ENCODE measurements at regions not wholly inside any gene's neighbourhood (a gene's known extent, or its start where the extent isn't known, plus 50 kb on each side); places are given as distances from the start of the nearest gene placed in this dataset.

DNA sequence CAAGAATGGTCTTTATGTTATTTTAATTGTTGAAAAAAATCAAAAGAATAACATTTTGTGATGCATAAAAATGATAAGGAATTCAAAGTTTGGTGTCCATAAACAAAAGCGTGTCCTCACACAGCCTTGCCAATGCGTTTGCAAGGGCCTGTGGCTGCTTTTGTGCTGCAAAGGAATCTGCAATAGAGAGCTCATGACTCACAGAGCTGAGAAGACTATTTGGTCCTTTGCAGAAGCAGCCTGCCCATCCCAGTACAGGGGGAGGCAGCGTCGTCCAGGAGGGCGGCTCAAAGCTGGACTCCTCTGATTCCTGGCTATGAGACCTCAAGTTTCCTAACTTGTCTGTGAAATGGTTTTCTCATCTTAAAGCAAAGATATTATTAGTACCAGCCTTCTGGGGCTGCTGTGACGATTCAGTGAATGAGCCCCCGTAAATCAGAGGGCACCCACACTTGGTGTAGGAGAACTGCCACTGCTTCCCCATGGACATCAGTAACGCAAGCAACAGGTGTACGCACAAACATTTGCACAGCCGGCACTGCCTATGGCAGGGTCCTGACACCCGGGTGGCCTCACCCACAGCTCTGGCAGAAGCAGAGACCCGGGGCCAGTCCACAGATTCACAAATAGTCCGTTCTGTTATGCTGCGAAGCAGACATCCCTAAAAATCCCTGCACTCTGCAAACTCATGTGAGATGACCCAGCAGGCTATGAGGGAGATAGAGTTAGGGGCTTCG lies 70.6 kb upstream of the ASAP2 start:
- no peak for DNase-seq

DNA sequence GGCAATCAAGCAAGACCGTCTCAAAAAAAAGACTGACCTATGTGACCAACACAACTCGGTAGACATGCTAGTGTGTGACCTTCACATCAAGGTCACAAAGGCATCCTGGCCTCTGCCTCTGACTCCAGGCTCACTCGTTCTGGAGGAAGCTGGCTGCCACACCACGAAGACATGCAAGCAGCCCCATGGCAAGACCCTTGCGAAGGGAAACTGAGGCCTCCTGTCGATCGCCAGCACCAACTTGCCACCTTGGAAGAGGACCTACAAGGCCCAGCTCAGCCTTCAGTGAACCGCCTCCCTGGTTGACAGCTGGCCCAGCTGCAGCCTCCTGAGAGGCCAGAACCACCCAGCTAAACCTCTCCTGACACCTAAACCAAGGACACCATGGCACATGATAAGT lies 79.3 kb upstream of the ASAP2 start:
- no peak for DNase-seq

DNA sequence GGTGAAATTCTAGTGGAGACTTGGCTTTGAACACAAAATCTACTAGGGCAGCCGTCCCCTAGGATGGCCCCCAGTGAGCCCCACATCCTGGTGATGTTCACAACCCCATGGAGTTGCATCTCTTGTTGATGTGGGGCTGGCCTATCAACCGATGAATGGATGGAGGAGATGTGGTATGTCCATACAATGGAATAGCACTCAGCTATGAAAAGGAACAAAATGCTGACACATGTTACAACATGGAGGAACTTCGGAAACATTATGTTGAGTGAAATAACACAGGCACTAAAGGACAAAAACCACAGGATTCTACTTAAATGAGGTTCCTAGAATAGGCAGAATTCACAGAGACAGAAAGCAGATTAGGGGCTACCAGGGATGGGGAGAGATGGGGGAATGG lies 80.1 kb upstream of the ASAP2 start:
- DNase-seq = no peak

DNA sequence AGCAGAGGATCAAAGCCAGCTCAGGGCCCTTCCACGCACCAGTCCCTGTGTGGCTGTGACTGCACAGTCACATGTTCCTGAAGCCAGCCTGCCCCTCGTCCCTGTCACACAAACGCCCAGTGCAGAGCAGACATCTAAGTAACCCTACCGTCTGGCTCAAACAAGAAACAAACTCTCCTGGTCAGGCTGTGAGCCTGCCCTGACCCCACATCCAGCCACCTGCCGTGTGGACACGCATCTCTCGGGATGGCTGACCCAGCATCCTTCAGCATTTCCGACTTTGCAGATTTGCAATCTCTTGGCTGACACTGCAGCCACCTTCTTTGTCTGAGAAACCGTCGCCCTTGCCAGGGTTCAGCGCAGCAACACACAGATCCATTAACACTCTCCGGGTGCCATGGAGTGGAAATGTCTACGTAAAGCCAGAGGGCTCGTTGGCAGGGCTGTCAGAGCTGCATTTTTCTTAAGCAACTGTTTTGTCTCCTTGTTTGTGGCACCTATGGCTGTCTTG lies 82.3 kb upstream of the ASAP2 start:
- DNase-seq = no peak

DNA sequence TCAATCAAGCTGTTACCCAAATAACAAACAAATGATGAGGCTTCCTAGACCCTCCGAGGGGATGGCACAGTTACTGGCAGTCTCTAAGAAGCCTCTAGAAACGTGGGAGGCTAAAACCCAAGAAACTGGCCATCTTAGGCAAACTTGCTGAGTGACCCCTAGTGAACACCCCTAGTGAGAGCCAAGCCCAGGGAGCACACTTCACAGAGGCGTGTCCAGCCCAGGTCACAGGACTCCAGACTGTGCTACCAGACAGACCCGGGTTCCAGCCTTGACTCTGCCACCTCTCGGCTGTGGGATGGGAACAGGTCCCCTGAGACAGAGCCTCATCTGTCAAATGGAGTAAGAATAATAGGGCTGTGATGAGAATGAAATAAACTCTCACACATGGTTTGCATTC lies 83.5 kb upstream of the ASAP2 start:
- DNase-seq = no peak

DNA sequence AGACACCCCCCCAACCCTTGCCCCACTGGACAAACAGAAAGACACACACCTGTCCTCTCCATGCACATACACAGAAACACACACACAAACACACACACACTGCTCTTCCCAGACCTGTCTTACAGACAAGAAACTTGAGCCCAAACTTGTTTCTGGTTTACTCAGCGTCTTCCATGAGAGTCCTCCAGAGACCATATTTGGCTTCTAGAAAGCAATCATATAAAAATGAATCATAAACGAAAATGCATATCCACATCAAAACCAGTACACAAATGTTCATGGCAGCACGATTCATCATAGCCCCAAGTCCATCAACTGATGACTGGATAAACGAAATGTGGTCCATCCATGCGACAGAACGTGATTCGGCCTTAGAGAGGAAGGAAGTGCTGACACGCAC lies 84.2 kb upstream of the ASAP2 start:
- no peak for DNase-seq

DNA sequence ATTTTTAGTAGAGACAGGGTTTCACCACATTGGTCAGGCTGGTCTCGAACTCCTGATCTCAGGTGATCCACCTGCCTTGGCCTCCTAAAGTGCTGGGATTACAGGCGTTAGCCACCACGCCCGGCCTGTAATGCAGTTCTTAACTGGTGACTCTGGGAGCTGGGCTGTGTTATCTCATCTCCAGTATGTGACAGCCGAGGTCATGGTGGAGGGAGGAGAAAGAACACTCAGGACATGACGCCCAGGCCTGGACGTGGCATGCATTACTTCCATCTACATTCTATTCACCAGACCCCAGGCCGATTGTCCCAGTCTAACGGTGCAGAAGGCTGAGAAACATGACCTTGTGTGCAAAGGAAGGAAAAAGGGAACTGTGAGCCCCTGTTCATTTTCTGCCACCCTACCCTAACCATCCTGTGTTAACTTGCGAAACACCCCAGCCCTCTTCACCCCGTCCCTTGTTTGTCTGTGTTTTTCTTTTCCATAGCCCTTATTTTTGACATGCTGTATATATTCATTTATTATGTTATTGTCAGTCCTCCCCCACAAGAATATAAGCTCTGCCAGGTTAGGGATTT lies 88.1 kb upstream of the ASAP2 start:
- DNase-seq = no peak

DNA sequence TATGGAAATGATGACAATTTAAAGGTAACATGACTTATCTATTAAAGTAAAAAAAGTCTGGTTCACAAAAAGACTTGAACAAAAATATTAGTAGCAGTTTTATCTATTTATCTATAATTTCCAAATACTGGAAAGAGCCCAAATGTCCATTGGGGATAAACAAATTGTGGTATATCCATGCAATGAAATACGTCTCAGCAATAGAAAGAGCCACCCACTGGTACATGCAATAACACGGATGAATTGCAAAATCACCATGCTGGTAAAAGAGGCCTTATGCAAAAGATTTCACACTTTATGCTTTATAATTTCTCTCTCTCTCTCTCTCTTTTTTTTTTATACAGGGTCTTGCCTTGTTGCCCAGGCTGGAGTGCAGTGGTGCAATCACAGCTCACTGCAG lies 91.4 kb upstream of the ASAP2 start:
- DNase-seq = no peak

DNA sequence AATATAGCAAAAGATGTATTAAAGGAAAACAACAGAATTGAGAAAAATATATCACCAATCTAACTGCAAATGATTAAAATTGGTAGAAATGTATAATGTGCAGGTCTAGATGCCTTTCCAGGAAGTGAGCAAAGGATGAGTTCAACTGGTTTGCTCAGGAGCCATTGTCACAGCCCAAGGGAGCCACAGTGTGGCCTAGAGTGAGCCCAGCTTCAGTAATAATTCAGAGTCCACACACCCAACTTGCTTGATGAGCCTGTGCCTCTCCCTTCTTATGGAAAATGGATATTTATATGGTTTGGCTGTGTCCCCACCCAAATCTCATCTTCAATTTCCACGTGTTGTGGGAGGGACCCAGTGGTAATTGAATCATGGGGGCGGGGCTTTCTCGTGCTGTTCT lies 92.2 kb upstream of the ASAP2 start:
- DNase-seq = no peak

DNA sequence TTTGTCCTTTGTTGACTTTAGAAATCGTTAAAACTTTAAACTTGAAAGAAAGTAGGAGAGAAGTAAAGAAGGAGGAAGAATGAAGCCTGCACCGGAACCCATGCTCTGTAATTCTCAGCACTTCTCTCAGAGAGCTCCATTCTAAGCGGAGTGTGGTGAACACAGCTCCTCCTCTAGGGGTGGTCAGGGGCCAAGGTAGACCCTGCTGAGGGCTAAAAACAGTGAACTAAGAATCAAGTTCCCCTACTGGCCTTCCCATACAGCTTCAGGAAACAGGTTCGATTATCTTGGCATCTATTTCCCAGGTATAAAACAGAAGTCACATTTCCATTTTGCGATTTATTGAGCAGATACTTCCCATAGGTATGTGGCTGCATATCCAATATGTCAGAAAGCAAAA lies 92.7 kb upstream of the ASAP2 start:
- no peak for DNase-seq

DNA sequence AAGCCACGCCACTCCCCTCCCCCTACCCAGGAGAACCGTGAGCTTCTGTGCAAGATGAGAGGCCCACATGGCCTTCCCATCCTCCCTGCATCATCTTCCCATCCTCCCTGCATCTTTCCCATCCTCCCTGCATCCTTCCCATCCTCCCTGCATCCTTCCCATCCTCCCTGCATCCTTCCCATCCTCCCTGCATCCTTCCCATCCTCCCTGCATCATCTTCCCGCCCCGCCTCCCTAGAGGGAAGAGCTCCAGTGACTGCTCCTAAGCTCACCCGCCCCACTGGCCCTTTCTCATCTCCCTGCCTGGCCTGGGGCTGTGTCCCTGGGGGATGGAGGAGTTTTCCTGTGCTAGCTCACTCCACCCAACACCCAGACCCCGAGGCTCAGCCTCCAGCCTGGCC lies 93.3 kb upstream of the ASAP2 start:
- DNase-seq = no peak

DNA sequence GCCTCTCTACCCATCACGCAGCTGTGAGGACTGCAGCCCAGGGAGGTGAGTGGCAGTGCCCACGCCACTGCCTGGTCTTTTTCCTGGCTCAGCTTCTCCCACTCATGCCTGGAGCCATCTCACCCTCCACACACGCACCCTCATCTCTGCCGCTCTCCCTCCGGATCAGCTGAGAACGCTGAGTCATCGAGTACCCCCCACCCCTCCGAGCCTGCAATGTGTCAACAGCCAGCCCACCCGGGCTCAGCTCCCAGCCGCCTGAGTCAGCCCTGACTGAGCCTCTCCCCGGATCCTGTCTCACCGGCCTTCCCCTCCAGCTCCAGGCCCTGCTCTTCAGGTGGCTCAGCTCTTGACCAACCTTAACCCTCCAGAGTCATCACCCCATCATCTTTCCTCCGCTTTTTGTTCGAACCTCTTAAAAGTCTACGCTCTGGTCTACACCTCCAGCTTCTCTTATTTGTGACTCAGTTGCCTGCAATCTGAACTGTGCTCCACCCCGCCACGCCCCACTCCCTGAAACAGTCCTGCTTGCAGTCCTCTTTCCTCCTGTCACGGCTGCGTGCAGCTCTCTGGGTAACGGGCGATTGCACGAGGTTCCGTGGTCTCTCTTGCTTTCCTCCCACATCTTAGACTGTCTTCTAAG lies 94.4 kb upstream of the ASAP2 start:
- DNase-seq = no peak

DNA sequence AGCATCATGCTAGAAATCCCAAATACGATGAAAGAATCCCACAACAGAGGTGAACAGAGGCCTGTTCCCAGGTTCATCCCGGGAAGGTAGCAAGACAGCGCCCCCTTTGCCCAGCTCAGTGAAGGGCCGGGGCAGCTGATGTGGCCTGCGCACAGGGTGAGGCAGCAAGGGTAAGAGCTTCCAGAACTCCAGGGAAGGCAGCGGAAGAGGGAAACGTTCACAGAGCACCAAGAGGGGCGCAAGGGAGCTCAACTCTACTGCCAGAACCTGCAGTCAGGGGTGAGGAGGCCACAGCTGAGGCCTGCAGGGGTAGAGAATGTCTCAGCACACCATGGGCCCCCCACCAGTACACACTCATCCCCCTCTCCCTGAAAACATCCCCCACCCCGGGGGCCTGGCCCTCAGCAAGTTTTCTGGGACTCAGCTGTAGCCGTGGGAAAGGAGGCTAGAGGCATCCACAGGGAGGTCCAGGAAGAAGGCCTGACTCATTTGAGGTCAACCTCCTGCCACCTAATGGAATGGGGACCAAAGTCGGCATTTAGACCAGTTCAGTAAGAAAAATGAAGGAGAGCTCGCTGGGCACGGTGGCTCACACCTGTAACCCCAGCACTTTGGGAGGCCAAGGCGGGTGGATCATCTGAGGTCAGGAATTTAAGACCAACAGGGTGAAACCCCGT lies 95.6 kb upstream of the ASAP2 start:
- no peak for DNase-seq

DNA sequence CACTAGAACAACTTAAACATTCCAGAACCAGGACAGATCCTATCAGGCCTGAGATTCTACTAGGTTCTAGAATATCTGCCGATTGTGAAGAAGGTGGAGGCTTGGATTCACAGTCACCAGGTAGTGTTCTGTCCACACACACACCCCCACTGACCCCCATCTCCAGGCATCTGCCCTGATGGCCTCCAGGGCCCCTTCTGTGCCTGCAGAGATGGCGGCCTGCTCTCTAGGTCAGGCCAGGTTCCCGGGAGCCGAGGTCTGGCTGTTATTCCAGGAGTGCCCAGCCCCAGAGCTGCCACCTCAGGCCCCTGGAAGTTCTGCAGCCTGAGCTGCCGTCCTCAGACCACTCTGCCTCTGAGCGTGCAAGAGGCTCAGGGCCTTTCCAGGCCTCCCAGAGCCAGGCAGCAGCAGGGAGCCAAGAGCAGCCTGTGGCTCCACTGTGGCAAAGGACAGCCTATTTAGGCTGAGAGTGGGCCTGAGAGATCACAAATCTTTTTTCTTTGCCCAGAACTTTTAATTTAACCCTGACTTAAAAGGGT lies 96.2 kb upstream of the ASAP2 start:
- DNase-seq = no peak

DNA sequence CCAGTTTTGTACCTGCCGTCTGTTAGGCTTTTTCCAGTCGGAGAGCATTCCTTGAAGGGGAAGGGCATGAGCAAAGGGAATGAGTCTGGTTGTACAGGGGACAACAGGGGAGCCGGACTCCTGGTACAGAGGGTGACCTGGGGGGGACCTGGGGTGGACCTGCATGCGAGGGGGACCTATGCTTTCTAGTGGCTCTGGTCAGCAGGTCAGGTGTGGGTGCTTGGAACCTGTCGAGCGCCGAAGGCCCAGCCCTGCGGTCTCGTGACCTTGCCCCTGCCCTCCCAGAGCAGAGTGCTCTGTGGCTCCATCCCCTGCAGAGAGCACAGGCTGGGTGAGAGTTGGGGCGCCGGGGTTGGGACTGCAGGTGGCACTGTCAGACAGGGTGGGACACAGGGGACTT lies 96.7 kb upstream of the ASAP2 start:
- DNase-seq = no peak

DNA sequence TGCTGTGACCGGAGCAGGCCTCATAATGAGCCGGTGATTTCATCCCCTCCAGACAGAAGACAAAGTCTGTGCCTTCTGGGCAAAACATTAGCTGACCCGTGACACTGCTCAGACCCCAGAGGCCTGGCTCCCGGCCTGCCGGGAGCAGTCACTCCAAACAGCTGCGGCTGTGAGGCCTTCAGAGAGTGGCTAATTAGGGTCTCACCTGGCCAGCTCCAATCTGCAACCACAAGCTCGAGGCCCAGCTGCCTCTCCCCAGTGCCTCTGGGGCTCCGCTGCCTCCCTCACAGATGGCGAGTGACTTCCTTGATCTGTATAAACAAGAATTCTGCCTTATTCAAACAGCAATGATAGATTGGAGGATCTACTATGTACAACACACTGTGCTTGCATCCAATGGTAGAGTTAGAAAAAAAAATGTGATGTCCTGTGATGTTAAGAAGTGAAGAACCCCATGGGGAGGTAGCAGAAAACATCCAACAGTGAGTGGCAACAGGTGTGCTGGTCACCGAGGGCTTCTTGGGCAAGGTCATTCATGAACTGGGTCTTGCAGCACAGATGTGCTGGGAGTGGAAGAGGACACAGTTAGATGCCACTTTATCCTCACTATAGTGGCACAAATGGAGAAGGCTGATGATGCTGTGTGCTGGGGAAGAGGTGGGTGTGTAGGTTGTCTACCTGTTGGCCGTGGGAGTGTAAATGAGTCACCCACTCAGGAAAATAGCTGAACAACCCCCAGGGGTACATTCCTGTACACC lies 98.2 kb upstream of the ASAP2 start:
- DNase-seq = no peak

DNA sequence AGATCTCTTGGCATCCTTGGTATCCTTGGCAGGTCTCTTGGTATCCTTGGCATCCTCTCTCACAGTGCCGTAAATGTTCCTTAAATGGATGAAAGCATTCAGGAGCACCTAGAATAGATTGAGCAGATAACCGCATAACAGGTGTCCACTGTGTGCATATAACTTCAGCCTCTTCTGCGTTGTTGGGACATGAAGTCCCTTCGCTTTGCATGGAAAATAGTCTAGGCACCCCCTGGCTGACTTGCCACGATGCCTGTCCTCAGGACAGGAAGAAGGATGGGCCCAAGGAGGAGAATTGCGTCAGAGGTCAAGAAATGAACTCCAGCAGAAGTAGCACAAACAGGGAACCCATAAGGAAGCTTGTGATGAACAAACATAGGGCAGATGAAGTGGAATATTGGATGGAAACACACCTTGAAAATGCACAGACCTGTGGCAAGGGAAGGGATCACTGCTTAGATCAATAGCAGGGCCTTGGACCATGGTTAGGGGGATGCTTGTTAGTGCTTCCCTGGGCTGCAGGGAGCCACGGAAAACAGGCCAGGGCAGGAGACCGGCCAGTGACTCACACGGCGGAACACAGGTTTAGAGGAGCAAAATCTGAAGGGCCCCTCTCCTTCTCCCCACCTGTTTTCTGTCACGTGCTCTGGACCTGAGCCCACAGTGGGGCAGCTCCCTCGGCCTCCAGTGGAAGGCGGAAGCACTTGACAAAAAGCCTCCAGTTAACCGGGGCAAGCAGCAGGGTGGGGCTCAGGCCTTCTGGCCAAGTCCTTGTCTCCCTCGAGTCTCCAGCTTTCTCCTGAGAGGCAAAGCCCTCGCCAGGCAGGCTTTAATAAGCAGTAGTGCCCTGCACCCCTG lies 99.2 kb upstream of the ASAP2 start:
- DNase-seq = no peak

DNA sequence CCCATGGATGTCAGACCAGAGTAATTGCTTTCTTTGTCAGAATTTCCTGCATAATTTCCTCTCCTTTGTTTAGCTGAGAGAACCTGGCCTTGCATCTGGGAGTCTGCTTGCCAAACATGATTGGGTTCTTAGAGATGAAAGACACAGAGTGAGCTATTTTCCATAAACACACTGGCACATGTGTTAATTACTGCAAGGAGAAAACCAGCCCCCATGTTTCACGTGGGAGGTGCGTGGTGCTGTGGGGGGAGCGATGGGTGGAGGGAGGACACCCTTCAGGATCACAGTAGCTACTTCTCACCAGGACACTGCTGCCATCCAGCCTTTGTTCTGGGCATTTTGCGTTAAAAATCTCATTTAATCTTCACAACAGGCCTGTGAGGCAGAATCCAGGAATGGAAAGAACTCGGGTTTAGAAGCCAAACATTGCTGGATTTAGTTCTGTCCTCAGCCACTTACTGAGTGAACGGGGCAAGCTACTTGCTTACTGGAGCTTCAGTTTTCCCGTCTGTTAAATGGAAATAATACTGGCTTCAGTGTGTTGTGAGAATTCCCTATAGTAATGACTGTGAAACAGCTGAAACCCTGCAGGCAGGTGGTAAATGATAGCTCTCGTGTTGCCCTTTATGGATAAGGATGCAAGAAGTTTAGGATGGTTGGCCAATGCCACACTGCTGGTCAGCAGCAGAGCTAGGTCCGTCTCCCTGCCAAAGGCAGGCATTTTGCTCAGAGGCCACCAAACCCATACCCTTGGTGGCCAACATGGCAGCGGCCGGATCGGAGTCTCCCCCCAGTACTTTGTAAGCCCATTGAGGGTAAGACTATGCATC lies 100.1 kb upstream of the ASAP2 start:
- DNase-seq = no peak

DNA sequence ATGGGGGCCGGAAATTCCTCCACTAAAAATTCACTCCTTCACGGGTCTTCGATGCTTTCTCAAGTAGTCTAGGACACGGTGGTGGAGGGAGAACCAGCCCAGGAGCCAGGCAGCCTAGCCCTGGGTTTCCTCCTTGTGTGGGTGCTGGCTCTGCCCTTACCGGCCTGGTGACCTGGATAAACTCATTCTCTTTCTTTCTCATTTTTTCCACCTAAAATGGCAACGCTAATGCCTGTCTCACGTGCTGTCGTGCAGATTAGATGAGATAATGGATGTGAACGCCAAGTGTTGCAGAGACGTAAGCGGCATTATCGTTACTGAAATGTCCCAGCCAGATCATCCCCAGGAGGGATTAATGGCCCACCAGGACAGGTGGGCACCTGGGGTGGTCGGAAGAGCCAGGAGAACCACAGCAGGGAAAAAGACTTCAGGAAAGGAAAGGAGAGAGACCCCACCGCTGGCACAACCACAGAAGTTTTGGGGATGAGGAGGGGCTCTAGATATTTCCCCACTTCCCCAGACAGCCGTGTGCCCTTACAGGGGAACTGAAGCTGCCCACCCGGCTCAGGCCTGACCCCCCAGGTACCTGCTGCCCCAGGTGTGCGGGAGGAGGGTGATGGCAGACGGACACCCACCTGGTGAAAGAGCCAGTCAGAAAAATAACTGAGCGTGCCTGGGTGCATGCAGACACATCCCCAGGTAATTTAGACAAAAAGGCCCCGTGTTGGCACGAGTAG lies 100.8 kb upstream of the ASAP2 start:
- DNase-seq = no peak

DNA sequence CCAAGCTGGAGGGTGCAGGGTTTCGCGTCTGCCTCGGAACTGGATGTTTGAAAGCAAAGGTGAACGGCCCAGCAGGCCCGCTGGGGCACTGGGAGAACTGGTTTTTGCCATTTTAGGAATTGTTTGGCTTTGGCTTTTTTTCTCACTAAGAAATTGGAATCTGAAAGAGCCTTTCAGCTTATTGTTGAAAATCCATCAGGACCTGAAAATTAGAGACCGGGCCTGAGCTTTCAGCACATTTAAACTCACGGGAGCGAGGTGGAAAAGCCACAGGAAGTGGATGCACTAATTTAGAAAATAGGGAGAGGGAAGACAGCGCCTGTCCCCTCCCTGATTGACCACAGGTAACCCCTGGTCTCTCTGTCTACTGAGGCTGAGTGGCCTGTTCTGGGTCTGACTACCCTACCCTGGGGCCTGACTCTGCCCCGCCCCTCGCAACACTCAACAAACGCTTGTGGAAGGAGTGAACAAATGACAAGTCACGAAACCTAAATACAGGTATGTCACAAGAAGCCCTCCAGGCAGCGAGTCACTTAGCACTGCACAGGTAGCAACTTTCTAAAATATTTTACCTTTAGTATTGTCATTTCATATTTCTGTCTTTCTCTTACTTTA lies 100.3 kb upstream of the MBOAT2 start:
- no peak for DNase-seq
